HCT116 (cell line): ENCODE measurements at regions not wholly inside any gene's neighbourhood (a gene's known extent, or its start where the extent isn't known, plus 50 kb on each side); places are given as distances from the start of the nearest gene placed in this dataset.

Source experiments
- TCF7L2 ChIP-seq: IDR thresholded peaks from 2 replicates; pipeline ENCODE4 v1.7.0; 2011; ENCODE audit warnings: borderline replicate concordance, inconsistent platforms; ENCODE audit not compliant: insufficient read depth, insufficient read length; ENCODE audit errors: extremely low read depth
- TF ChIP-seq, protein P1 (sequence below): IDR thresholded peaks from 2 replicates; pipeline ENCODE4 v1.6.1; 2012
- TF ChIP-seq, protein P2 (sequence below), 3 experiments: fragments of 200-600 bp in 1 of 3; sonication (generic) in 1 of 3; IDR thresholded peaks in 2 of 3; conservative IDR thresholded peaks in 1 of 3; 2 replicates each; pipeline ENCODE4 v1.5.1; 2012 to 2017; ENCODE audit warnings: low read depth in 2 of 3, low read length in 2 of 3, antibody characterized with exemption in 1 of 3, borderline replicate concordance in 1 of 3, control low read depth in 1 of 3, mild to moderate bottlenecking in 1 of 3, mixed read lengths in 1 of 3, mixed run types in 1 of 3, moderate library complexity in 1 of 3; ENCODE audit not compliant: insufficient read depth in 1 of 3

DNA sequence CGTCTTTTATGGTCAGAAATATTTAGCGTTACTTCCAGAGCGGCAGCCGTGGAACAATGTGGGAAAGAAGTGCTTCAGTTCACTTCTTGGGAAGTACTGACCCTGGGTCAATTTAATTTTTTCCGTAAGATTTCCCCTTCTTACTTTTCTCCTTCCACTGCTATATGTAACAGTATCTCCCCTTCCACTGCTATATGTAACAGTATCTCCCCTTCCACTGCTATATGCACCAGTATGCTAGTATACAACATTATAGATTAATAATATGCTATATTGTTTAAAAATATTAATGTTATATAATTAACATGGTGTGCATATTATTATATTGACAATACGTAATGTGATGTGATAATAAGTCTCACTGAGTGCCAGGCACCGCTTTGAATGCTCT lies 69.7 kb upstream of the ERG start:
- no peak for TF ChIP-seq TCF7L2
- TF ChIP-seq, protein P1, sequence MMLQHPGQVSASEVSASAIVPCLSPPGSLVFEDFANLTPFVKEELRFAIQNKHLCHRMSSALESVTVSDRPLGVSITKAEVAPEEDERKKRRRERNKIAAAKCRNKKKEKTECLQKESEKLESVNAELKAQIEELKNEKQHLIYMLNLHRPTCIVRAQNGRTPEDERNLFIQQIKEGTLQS, result no peak
- TF ChIP-seq, protein P2, sequence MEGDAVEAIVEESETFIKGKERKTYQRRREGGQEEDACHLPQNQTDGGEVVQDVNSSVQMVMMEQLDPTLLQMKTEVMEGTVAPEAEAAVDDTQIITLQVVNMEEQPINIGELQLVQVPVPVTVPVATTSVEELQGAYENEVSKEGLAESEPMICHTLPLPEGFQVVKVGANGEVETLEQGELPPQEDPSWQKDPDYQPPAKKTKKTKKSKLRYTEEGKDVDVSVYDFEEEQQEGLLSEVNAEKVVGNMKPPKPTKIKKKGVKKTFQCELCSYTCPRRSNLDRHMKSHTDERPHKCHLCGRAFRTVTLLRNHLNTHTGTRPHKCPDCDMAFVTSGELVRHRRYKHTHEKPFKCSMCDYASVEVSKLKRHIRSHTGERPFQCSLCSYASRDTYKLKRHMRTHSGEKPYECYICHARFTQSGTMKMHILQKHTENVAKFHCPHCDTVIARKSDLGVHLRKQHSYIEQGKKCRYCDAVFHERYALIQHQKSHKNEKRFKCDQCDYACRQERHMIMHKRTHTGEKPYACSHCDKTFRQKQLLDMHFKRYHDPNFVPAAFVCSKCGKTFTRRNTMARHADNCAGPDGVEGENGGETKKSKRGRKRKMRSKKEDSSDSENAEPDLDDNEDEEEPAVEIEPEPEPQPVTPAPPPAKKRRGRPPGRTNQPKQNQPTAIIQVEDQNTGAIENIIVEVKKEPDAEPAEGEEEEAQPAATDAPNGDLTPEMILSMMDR (IDR thresholded peaks at IDR 0.05 in 2 of 3, conservative IDR thresholded peaks at IDR 0.05 in 1 of 3; ENCODE audit: borderline replicate concordance in 1 of 3, insufficient read depth in 1 of 3, low read depth in 2 of 3, low read length in 2 of 3), result no peak
